CD8-positive, alpha-beta memory T cell (primary cell): ENCODE measurements at regions not wholly inside any gene's neighbourhood (a gene's known extent, or its start where the extent isn't known, plus 50 kb on each side); places are given as distances from the start of the nearest gene placed in this dataset.

Source experiments
- CTCF ChIA-PET: fragments of 350-600 bp; sonication (Branson Sonifier 250); formaldehyde crosslinking; loops from one replicate; lab custom pipeline; 2021; ENCODE audit warnings: antibody characterized with exemption; lab: Charles Lee
- POLR2A ChIA-PET: fragments of 350-600 bp; sonication (Branson Sonifier 250); formaldehyde crosslinking; loops from one replicate; lab custom pipeline; 2021; ENCODE audit warnings: antibody characterized with exemption; lab: Charles Lee
- DNase-seq, 5 donors: peaks; one replicate each; pipeline versions ENCODE4 v3.0.0 to v3.0.0-alpha.2; 2020 to 2022; ENCODE audit warnings: mixed read lengths in 1 of 5
- H3K27ac ChIP-seq: one replicate; pipeline ENCODE4 v1.7.0; 2013; ENCODE audit warnings: low read depth, mild to moderate bottlenecking, low read length, moderate library complexity
- H3K27me3 ChIP-seq: 2 replicates; pipeline ENCODE4 v1.7.0; 2013; ENCODE audit warnings: low read length, mild to moderate bottlenecking; ENCODE audit not compliant: insufficient read depth, poor library complexity, severe bottlenecking
- H3K36me3 ChIP-seq: 2 replicates; pipeline ENCODE4 v1.7.0; 2013; ENCODE audit warnings: mild to moderate bottlenecking, low read length, moderate library complexity; ENCODE audit not compliant: insufficient read depth
- H3K4me1 ChIP-seq: 2 replicates; pipeline ENCODE4 v1.7.0; 2013; ENCODE audit warnings: mild to moderate bottlenecking, low read length, moderate library complexity; ENCODE audit not compliant: insufficient read depth
- H3K4me3 ChIP-seq: 2 replicates; pipeline ENCODE4 v1.7.0; 2013; ENCODE audit warnings: mild to moderate bottlenecking, low read length
- H3K9me3 ChIP-seq: 2 replicates; pipeline ENCODE4 v1.7.0; 2013; ENCODE audit warnings: mild to moderate bottlenecking, low read length
- H3K27ac Mint-ChIP-seq, 8 donors: one replicate each; pipeline ENCODE4 v1.8.0; 2020 to 2021; ENCODE audit warnings: mixed read lengths in 8 of 8, mild to moderate bottlenecking in 6 of 8, inconsistent platforms in 3 of 8, moderate library complexity in 3 of 8
- H3K27me3 Mint-ChIP-seq, 2 donors: one replicate each; pipeline ENCODE4 v1.8.0; 2020 to 2021; ENCODE audit warnings: mixed read lengths in 2 of 2, mild to moderate bottlenecking in 1 of 2, moderate library complexity in 1 of 2
- H3K36me3 Mint-ChIP-seq, 3 donors: one replicate each; pipeline ENCODE4 v1.8.0; 2020 to 2021; ENCODE audit warnings: mixed read lengths in 3 of 3, inconsistent platforms in 1 of 3, mild to moderate bottlenecking in 1 of 3
- H3K4me1 Mint-ChIP-seq, 3 donors: one replicate each; pipeline ENCODE4 v1.8.0; 2020 to 2021; ENCODE audit warnings: mixed read lengths in 3 of 3, inconsistent platforms in 1 of 3, mild to moderate bottlenecking in 1 of 3
- H3K4me3 Mint-ChIP-seq, 7 donors: one replicate each; pipeline ENCODE4 v1.8.0; 2020 to 2021; ENCODE audit warnings: mixed read lengths in 7 of 7, mild to moderate bottlenecking in 6 of 7, moderate library complexity in 4 of 7, inconsistent platforms in 2 of 7
- H3K9me3 Mint-ChIP-seq, 5 donors: one replicate each; pipeline ENCODE4 v1.8.0; 2020 to 2022; ENCODE audit warnings: mixed read lengths in 5 of 5, mild to moderate bottlenecking in 3 of 5, moderate library complexity in 2 of 5, inconsistent platforms in 1 of 5

DNA sequence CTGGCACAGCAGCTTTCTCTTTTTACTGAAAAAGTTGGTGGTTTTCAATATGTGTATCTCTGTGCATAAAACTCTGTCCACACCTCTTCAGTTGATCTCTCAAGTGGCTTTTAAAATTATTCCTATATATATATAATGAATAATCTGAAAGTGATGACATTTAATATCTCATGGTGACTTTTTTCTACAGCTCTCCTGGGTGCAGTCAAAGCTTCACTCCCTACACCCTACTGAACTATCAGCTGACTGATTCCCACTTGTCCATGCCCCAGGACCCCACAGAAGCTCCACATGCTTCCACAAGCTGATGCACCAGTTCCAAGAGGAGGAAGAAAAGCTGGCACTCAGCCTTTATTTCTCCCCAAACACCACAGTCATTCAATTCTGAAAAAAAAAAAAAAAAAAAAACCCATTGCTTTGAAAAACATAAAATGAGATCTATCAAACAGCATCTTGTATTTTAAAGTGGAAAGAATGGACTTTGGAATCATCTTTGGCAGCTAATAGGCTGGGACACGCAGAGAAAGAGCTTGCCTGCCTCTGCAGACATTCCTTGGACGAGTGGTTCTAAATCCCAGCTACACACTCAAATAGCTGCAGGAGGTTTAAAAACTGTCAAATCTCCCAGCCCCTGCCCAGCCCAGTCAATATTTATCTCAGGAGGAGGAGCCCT, 75.3 kb upstream of the GDF10 start:
- no peaks in the 10 kb centered on the region for H3K36me3 Mint-ChIP-seq
- CTCF ChIA-PET = interaction anchor here (1.3 to 3.9 kb wide), 5 partner anchors 36 to 200 kb away, joined by 3 to 28 read pairs (median 4); no protein-coding TSS in a partner anchor
- no peaks in the 10 kb centered on the region for H3K4me1 ChIP-seq
- H3K27ac ChIP-seq = no peak overlapping the region
- no peaks in the 10 kb centered on the region for H3K36me3 ChIP-seq
- H3K4me3 ChIP-seq = no peak overlapping the region
- H3K27me3 Mint-ChIP-seq = no peaks in the 10 kb centered on the region
- no peaks in the 10 kb centered on the region for H3K9me3 ChIP-seq
- H3K27me3 ChIP-seq = no peaks in the 10 kb centered on the region
- POLR2A ChIA-PET = no interaction called here
- no peak overlapping the region for H3K4me3 Mint-ChIP-seq
- no peak overlapping the region for H3K27ac Mint-ChIP-seq
- H3K9me3 Mint-ChIP-seq = no peaks in the 10 kb centered on the region
- no peak for DNase-seq
- H3K4me1 Mint-ChIP-seq = peaks cover 0 to 5% (median 0%) of the 10 kb centered on the region in 3 donors

DNA sequence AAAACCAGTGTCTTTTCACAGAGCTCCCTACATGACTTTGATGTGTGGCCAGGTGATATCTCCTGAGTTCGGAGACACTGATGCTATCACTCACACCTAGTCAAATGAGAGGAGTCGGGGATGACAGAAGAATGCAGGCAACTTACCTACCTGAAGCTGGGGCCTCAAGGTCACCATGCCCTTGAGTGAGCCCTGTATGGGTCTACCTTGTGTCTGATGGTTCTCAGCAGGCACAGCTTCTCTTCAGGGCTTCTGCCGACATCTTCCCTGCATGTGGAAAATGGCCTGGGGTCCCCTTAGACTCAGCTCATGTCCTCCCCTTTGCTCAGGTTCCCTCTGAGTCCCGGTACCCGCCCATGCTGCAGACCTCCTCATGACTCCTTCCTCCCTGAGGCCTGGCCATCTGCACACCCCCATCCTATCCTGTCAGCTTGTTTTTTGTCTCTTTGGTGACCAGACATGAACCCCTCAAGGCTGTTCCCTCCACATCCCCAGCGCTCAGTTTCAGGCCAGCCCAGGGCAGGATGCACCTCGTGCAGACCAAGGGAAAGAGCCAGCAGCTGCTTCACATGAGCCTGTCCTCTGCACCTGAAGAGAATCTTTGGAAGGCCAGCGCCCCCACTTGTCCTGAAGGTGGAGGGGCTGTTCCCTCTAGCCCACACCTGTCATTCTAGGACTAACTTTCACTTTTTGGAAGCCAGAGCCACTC, 74.6 kb upstream of the GDF10 start:
- no peaks in the 10 kb centered on the region for H3K27me3 Mint-ChIP-seq
- H3K36me3 Mint-ChIP-seq = no peaks in the 10 kb centered on the region
- H3K27ac Mint-ChIP-seq = no peak overlapping the region
- Histone ChIP-seq H3K4me3 (no peak overlapping the region), H3K27me3 (no peaks in the 10 kb centered on the region), H3K27ac (no peak overlapping the region), H3K4me1 (no peaks in the 10 kb centered on the region), H3K9me3 (no peaks in the 10 kb centered on the region), H3K36me3 (no peaks in the 10 kb centered on the region)
- peaks cover 0 to 9% (median 0%) of the 10 kb centered on the region in 3 donors for H3K4me1 Mint-ChIP-seq
- no peaks in the 10 kb centered on the region for H3K9me3 Mint-ChIP-seq
- ChIA-PET POLR2A (no interaction called here), CTCF (interaction anchor here (0.7 to 3.9 kb wide), 6 partner anchors 35 to 201 kb away, joined by 3 to 28 read pairs (median 4); no protein-coding TSS in a partner anchor)
- no peak overlapping the region for H3K4me3 Mint-ChIP-seq
- DNase-seq = no peak

GRCh38 chr10:47225928-47226645, 73.9 kb upstream of the GDF10 start:
- Histone ChIP-seq H3K36me3 (no peaks in the 10 kb centered on the region), H3K4me1 (no peaks in the 10 kb centered on the region), H3K27me3 (no peaks in the 10 kb centered on the region), H3K27ac (no peak overlapping the region), H3K4me3 (no peak overlapping the region), H3K9me3 (no peaks in the 10 kb centered on the region)
- H3K27me3 Mint-ChIP-seq = no peaks in the 10 kb centered on the region
- H3K4me3 Mint-ChIP-seq = no peak overlapping the region
- H3K36me3 Mint-ChIP-seq = no peaks in the 10 kb centered on the region
- POLR2A ChIA-PET = no interaction called here
- peak overlapping the region in 2 of 8 donors; percentile 26 to 31 for H3K27ac Mint-ChIP-seq
- H3K9me3 Mint-ChIP-seq = no peaks in the 10 kb centered on the region
- CTCF ChIA-PET = interaction anchor here (0.7 to 3.9 kb wide), 4 partner anchors 35 to 202 kb away, joined by 3 to 28 read pairs (median 4); no protein-coding TSS in a partner anchor
- H3K4me1 Mint-ChIP-seq = peaks cover 0 to 15% (median 0%) of the 10 kb centered on the region in 3 donors
- no peak for DNase-seq

DNA sequence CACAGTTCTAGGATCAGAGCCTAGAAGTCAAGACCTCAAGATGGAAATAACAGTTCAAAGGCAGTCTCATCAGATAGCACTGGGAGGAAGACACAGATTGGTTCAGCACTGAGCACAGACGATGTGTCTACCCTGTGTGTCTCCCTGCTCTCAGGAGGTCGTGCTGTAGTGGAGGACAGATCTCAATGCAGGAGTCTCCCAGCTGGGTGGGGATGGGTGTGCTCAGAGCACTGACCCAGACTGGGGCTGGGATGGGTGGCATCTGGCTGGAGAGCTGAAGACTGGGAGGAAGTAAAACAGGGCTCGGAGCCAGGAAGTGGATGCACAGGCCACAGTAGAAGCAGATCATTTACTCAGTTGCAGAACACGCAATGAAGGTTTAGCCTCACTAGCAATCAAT, 69.5 kb upstream of the GDF10 start:
- Histone ChIP-seq H3K9me3 (no peaks in the 10 kb centered on the region), H3K4me3 (no peak overlapping the region), H3K36me3 (no peaks in the 10 kb centered on the region), H3K27ac (no peak overlapping the region), H3K4me1 (no peaks in the 10 kb centered on the region), H3K27me3 (no peaks in the 10 kb centered on the region)
- POLR2A ChIA-PET = no interaction called here
- CTCF ChIA-PET = no interaction called here
- DNase-seq = no peak
- Mint-ChIP-seq H3K4me1 (peaks cover 0 to 12% (median 0%) of the 10 kb centered on the region in 3 donors), H3K27me3 (no peaks in the 10 kb centered on the region), H3K27ac (peak overlapping the region in 1 of 8 donors; percentile 59), H3K36me3 (no peaks in the 10 kb centered on the region), H3K4me3 (peak overlapping the region in 1 of 7 donors; percentile 15), H3K9me3 (no peaks in the 10 kb centered on the region)

GRCh38 chr10:47230957-47231356, 69.0 kb upstream of the GDF10 start:
- Histone ChIP-seq H3K27me3 (no peaks in the 10 kb centered on the region), H3K4me3 (no peak overlapping the region), H3K27ac (no peak overlapping the region), H3K36me3 (no peaks in the 10 kb centered on the region), H3K9me3 (no peaks in the 10 kb centered on the region), H3K4me1 (no peaks in the 10 kb centered on the region)
- CTCF ChIA-PET = no interaction called here
- Mint-ChIP-seq H3K36me3 (no peaks in the 10 kb centered on the region), H3K4me3 (no peak overlapping the region), H3K27me3 (no peaks in the 10 kb centered on the region), H3K27ac (no peak overlapping the region), H3K4me1 (peaks cover 0 to 9% (median 0%) of the 10 kb centered on the region in 3 donors), H3K9me3 (no peaks in the 10 kb centered on the region)
- no peak for DNase-seq
- POLR2A ChIA-PET = no interaction called here

DNA sequence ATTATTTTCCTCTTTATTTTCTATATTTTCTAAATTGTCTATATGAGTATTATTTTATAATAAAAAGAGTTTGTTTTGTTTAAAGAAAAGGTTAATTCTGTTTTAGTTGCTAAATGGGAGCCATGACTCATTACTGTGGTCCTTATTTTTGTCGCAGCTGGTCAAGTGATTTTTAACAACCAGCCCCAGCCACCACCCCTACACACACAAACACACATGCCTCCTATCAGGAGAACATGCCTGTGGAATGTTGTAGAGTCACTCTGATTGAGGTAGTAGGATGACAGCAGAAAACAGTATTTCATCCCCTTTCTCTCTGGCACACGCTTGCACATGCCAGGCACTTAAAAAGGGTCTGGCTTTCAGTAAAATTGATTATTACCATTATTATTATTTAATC, 68.6 kb upstream of the GDF10 start:
- H3K9me3 ChIP-seq = no peaks in the 10 kb centered on the region
- H3K36me3 ChIP-seq = no peaks in the 10 kb centered on the region
- no peaks in the 10 kb centered on the region for H3K36me3 Mint-ChIP-seq
- no peaks in the 10 kb centered on the region for H3K4me1 ChIP-seq
- no peak for DNase-seq
- H3K27me3 Mint-ChIP-seq = no peaks in the 10 kb centered on the region
- POLR2A ChIA-PET = no interaction called here
- H3K9me3 Mint-ChIP-seq = no peaks in the 10 kb centered on the region
- H3K4me3 ChIP-seq = no peak overlapping the region
- H3K27ac Mint-ChIP-seq = no peak overlapping the region
- H3K4me1 Mint-ChIP-seq = peaks cover 0 to 9% (median 0%) of the 10 kb centered on the region in 3 donors
- no peak overlapping the region for H3K4me3 Mint-ChIP-seq
- CTCF ChIA-PET = no interaction called here
- no peaks in the 10 kb centered on the region for H3K27me3 ChIP-seq
- H3K27ac ChIP-seq = no peak overlapping the region

GRCh38 chr10:47233631-47234030, 66.4 kb upstream of the GDF10 start:
- DNase-seq = no peak
- Mint-ChIP-seq H3K36me3 (no peaks in the 10 kb centered on the region), H3K27me3 (peaks cover 0 to 2% of the 10 kb centered on the region in 2 donors), H3K9me3 (peaks cover 0 to 6% (median 0%) of the 10 kb centered on the region in 5 donors), H3K4me1 (peaks cover 0 to 9% (median 0%) of the 10 kb centered on the region in 3 donors), H3K4me3 (no peak overlapping the region), H3K27ac (no peak overlapping the region)
- ChIA-PET POLR2A (no interaction called here), CTCF (no interaction called here)
- Histone ChIP-seq H3K27ac (no peak overlapping the region), H3K4me1 (no peaks in the 10 kb centered on the region), H3K4me3 (no peak overlapping the region), H3K27me3 (no peaks in the 10 kb centered on the region), H3K9me3 (no peaks in the 10 kb centered on the region), H3K36me3 (no peaks in the 10 kb centered on the region)

- POLR2A ChIA-PET = no interaction called here
- CTCF ChIA-PET = no interaction called here
- peaks cover 0 to 5% (median 0%) of the 10 kb centered on the region in 3 donors for H3K4me1 Mint-ChIP-seq
- Histone ChIP-seq H3K4me3 (no peak overlapping the region), H3K9me3 (no peaks in the 10 kb centered on the region), H3K4me1 (no peaks in the 10 kb centered on the region), H3K36me3 (no peaks in the 10 kb centered on the region), H3K27ac (no peak overlapping the region), H3K27me3 (no peaks in the 10 kb centered on the region)
- H3K36me3 Mint-ChIP-seq = no peaks in the 10 kb centered on the region
- H3K27me3 Mint-ChIP-seq = peaks cover 0 to 4% of the 10 kb centered on the region in 2 donors
- no peak overlapping the region for H3K27ac Mint-ChIP-seq
- DNase-seq = no peak
- H3K4me3 Mint-ChIP-seq = no peak overlapping the region
- peaks cover 0 to 6% (median 0%) of the 10 kb centered on the region in 5 donors for H3K9me3 Mint-ChIP-seq
Measured at GRCh38 chr10:47235484-47235883, 64.5 kb upstream of the GDF10 start.
